ENCODE measurements at regions not wholly inside any gene's neighbourhood (a gene's known extent, or its start where the extent isn't known, plus 50 kb on each side); places are given as distances from the start of the nearest gene placed in this dataset.

DNA sequence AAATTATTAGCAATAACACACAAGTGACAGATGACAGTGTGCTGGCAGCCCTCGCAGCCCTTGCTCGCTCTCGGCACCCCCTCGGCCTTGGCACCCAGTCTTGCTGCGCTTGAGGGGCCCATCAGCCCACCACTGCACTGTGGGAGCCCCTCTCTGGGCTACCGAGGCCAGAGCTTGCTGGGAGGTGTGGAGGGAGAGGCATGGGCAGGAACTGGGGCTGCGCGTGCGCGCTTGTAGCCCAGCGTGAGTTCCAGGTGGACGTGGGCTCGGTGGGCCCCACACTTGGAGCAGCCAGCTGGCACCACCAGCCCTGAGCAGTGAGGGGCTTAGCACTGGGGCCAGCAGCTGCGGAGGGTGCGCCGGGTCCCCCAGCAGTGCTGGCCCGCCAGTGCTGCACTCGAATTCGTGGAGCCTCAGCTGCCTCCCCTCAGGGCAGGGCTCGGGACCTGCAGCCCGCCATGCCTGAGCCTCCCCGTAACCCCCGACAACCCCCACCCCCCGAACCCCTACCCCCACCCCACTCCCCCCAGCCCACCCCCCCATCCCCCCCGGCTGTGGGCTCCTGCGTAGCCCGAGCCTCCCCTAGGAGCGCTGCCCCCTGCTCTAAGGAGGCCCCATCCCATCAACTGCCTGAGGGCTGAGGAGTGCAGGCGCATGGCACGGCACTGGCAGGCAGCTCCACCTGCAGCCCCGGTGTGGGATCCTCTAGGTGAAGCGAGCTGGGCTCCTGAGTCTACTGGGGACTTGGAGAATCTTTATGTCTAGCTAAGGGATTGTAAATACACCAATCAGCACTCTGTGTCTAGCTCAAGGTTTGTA, 240.9 kb downstream of the TRIM36 start:
- TF ChIP-seq, protein P1, sequence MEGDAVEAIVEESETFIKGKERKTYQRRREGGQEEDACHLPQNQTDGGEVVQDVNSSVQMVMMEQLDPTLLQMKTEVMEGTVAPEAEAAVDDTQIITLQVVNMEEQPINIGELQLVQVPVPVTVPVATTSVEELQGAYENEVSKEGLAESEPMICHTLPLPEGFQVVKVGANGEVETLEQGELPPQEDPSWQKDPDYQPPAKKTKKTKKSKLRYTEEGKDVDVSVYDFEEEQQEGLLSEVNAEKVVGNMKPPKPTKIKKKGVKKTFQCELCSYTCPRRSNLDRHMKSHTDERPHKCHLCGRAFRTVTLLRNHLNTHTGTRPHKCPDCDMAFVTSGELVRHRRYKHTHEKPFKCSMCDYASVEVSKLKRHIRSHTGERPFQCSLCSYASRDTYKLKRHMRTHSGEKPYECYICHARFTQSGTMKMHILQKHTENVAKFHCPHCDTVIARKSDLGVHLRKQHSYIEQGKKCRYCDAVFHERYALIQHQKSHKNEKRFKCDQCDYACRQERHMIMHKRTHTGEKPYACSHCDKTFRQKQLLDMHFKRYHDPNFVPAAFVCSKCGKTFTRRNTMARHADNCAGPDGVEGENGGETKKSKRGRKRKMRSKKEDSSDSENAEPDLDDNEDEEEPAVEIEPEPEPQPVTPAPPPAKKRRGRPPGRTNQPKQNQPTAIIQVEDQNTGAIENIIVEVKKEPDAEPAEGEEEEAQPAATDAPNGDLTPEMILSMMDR (IDR thresholded peaks at IDR 0.05), result no peak
- ATAC-seq, result no peak
- no peaks in the 10 kb centered on the region for H3K4me1 ChIP-seq (ENCODE audit: low read depth)
- peak in 1 of 3 donors; percentile 41 for DNase-seq
- H3K9me3 ChIP-seq, result no peaks in the 10 kb centered on the region
- no peak overlapping the region for H3K4me3 ChIP-seq
- intact Hi-C loops (cut with DNase I, micrococcal nuclease), result no loop called here
- no peaks in the 10 kb centered on the region for H3K36me3 ChIP-seq (ENCODE audit: low read depth)

DNA sequence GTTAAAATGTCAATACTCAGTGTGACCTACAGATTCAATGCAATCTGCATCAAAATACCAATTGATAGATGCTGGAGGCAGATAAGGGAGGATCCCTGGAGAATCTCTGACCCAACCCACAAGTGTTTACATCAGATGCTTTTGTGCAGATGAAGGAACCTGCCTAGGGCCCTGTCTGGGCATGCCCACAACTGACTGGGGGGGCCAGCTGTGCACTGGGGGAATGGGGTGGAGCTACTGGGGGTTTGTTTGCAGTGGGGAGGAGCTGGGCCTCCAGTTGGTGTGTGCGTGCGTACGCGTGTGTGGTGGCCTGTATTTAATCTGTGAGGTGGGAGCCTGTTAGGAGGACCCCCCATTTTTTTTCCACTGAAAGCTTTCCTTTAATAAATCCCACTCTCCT, 244.9 kb downstream of the TRIM36 start:
- Histone ChIP-seq H3K36me3 (ENCODE audit: low read depth) (no peaks in the 10 kb centered on the region), H3K4me1 (ENCODE audit: low read depth) (no peaks in the 10 kb centered on the region), H3K4me3 (no peak overlapping the region), H3K9me3 (peaks cover 3% of the 10 kb centered on the region)
- TF ChIP-seq, protein P1 (IDR thresholded peaks at IDR 0.05), result no peak
- intact Hi-C loops (cut with DNase I, micrococcal nuclease), result no loop called here
- ATAC-seq (no peak), DNase-seq (no peak)

DNA sequence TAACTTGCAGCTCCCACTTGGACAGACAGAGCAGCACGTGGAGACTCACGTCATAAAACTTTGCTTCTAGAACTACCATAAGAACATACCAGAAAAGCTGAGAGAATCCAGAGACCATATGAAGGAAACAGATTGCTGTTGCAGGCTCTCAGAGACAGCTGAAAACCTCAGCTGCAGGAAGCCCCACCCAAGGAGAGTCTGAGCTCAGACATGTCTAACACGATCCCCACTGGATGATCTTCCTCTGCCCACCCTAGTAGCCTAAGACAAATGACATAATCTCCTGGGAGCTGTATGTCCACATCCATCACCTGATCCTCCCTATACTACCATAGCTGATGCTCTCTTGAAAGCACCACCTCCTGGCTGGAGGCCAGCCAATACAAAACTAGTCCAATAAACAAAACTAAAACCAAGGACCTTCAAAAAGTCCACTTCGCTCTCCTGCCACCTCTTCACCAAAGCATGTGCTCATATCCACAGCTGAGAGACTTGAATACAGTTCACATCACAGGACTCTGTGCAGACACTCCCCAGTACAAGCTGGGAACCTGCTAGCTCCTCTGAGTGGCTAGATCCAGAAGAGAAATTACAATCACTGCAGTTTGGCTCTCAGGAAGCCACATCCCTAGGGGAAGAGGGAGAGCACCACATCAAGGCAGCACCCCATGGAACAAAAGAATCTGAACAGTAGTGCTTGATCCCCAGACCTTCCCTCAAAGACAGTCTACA, 257.4 kb downstream of the TRIM36 start:
- no peak for DNase-seq
- Histone ChIP-seq H3K4me3 (no peak overlapping the region), H3K9me3 (peaks cover 2% of the 10 kb centered on the region), H3K4me1 (ENCODE audit: low read depth) (no peaks in the 10 kb centered on the region), H3K36me3 (ENCODE audit: low read depth) (no peaks in the 10 kb centered on the region)
- intact Hi-C loops (cut with DNase I, micrococcal nuclease), result no loop called here
- TF ChIP-seq, protein P1 (IDR thresholded peaks at IDR 0.05), result no peak
- ATAC-seq, result no peak

DNA sequence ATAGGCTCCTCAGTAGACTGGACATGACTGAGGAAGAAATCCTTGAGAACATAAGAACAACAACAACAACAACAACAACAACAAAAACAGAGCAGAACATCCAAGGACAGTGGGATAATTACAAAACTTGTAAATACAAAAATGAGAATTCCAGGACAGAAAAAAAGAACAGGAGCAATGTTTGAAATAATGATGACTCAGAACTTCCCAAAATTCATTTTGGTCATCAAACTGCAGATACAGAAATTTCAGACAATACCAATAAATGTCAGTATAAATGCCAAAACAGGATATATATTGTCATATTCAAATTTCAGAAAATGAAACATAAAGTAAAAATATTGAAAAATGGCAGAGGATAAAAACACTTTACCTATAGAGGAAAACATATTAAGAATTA, 259.0 kb downstream of the TRIM36 start:
- Histone ChIP-seq H3K36me3 (ENCODE audit: low read depth) (no peaks in the 10 kb centered on the region), H3K4me1 (ENCODE audit: low read depth) (no peaks in the 10 kb centered on the region), H3K9me3 (peaks cover 2% of the 10 kb centered on the region), H3K4me3 (no peak overlapping the region)
- intact Hi-C loops (cut with DNase I, micrococcal nuclease), result no loop called here
- ATAC-seq (no peak), DNase-seq (no peak)
- TF ChIP-seq, protein P1 (IDR thresholded peaks at IDR 0.05), result no peak

DNA sequence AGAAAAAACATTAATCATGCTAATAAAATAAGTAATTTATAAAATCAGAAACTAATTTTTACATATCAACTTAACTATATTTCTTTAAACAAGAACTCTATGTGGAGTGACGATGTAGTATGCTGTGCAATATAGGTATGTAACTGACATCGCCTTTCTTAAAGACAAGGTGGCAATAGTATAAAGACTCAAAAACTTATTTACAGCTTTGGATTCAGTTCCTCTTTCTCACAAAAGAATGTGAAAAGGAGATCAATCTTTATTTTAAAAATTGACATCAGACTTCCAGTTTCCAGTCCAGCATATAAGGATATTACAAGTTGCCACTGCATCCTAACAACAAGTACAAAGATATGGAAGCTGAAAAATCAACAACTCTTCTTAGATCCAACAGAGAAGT, 260.3 kb downstream of the TRIM36 start:
- H3K9me3 ChIP-seq, result peaks cover 4% of the 10 kb centered on the region
- H3K36me3 ChIP-seq (ENCODE audit: low read depth), result no peaks in the 10 kb centered on the region
- DNase-seq, result no peak
- intact Hi-C loops (cut with DNase I, micrococcal nuclease), result no loop called here
- ATAC-seq, result no peak
- H3K4me3 ChIP-seq, result no peak overlapping the region
- no peaks in the 10 kb centered on the region for H3K4me1 ChIP-seq (ENCODE audit: low read depth)
- TF ChIP-seq, protein P1 (IDR thresholded peaks at IDR 0.05), result no peak

Measured in mucosa of descending colon (tissue), 3 donors.